ENCODE measurements at regions not wholly inside any gene's neighbourhood (a gene's known extent, or its start where the extent isn't known, plus 50 kb on each side); places are given as distances from the start of the nearest gene placed in this dataset.

- TF ChIP-seq, protein P1, sequence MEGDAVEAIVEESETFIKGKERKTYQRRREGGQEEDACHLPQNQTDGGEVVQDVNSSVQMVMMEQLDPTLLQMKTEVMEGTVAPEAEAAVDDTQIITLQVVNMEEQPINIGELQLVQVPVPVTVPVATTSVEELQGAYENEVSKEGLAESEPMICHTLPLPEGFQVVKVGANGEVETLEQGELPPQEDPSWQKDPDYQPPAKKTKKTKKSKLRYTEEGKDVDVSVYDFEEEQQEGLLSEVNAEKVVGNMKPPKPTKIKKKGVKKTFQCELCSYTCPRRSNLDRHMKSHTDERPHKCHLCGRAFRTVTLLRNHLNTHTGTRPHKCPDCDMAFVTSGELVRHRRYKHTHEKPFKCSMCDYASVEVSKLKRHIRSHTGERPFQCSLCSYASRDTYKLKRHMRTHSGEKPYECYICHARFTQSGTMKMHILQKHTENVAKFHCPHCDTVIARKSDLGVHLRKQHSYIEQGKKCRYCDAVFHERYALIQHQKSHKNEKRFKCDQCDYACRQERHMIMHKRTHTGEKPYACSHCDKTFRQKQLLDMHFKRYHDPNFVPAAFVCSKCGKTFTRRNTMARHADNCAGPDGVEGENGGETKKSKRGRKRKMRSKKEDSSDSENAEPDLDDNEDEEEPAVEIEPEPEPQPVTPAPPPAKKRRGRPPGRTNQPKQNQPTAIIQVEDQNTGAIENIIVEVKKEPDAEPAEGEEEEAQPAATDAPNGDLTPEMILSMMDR (IDR thresholded peaks at IDR 0.05): no peak
- TF ChIP-seq POLR2A (IDR thresholded peaks at IDR 0.05): no peak
These were observed 417.0 kb upstream of the NRXN1 start for GRCh38 chr2:51448911-51449310.
